HEK293 (cell line): ENCODE measurements at regions not wholly inside any gene's neighbourhood (a gene's known extent, or its start where the extent isn't known, plus 50 kb on each side); places are given as distances from the start of the nearest gene placed in this dataset.

Experiments
- BCL11A ChIP-seq: fragments of 450-650 bp; formaldehyde crosslinking; IDR thresholded peaks from 2 replicates; pipeline ENCODE4 v1.5.1; 2016; ENCODE audit warnings: low read depth, missing biosample characterization, missing genetic modification characterization
- KLF16 ChIP-seq: fragments of 450-650 bp; formaldehyde crosslinking; IDR thresholded peaks from 2 replicates; pipeline ENCODE4 v1.5.1; 2017; ENCODE audit warnings: missing biosample characterization, missing genetic modification characterization
- ZFP3 ChIP-seq: fragments of 450-650 bp; formaldehyde crosslinking; IDR thresholded peaks from 2 replicates; pipeline ENCODE4 v1.5.1; 2016; ENCODE audit warnings: low read depth, missing biosample characterization, missing genetic modification characterization
- TF ChIP-seq, protein P1 (sequence below): fragments of 450-650 bp; formaldehyde crosslinking; IDR thresholded peaks from 2 replicates; pipeline ENCODE4 v1.5.1; 2016; ENCODE audit warnings: missing biosample characterization, missing genetic modification characterization
- TF ChIP-seq, protein P2 (sequence below): fragments of 450-650 bp; formaldehyde crosslinking; conservative IDR thresholded peaks from 2 replicates; pipeline ENCODE4 v1.5.1; 2016; ENCODE audit warnings: low read depth, missing biosample characterization, missing genetic modification characterization

DNA sequence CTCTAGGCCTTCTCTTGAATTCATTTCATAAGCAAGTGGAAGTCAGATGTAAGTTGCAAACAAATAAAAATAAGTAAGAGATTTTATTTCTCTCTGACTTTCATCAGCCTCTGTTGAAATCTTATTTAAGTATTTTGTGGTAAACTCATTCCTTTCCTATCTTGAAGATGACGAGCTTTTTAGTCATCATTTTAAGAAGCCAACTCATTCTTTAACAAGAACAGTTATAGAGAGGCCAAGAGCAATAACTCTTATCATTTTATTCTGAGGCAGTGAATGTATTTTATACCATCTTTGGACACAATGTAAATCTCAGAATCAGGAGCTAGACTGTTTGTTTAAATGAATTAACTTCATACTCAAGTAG lies 147.5 kb upstream of the MBNL1 start:
- TF ChIP-seq, protein P1, sequence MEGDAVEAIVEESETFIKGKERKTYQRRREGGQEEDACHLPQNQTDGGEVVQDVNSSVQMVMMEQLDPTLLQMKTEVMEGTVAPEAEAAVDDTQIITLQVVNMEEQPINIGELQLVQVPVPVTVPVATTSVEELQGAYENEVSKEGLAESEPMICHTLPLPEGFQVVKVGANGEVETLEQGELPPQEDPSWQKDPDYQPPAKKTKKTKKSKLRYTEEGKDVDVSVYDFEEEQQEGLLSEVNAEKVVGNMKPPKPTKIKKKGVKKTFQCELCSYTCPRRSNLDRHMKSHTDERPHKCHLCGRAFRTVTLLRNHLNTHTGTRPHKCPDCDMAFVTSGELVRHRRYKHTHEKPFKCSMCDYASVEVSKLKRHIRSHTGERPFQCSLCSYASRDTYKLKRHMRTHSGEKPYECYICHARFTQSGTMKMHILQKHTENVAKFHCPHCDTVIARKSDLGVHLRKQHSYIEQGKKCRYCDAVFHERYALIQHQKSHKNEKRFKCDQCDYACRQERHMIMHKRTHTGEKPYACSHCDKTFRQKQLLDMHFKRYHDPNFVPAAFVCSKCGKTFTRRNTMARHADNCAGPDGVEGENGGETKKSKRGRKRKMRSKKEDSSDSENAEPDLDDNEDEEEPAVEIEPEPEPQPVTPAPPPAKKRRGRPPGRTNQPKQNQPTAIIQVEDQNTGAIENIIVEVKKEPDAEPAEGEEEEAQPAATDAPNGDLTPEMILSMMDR: no peak
- TF ChIP-seq KLF16 (no peak), BCL11A (tag by site-specific recombination) (no peak), ZFP3 (no peak)
- TF ChIP-seq, protein P2, sequence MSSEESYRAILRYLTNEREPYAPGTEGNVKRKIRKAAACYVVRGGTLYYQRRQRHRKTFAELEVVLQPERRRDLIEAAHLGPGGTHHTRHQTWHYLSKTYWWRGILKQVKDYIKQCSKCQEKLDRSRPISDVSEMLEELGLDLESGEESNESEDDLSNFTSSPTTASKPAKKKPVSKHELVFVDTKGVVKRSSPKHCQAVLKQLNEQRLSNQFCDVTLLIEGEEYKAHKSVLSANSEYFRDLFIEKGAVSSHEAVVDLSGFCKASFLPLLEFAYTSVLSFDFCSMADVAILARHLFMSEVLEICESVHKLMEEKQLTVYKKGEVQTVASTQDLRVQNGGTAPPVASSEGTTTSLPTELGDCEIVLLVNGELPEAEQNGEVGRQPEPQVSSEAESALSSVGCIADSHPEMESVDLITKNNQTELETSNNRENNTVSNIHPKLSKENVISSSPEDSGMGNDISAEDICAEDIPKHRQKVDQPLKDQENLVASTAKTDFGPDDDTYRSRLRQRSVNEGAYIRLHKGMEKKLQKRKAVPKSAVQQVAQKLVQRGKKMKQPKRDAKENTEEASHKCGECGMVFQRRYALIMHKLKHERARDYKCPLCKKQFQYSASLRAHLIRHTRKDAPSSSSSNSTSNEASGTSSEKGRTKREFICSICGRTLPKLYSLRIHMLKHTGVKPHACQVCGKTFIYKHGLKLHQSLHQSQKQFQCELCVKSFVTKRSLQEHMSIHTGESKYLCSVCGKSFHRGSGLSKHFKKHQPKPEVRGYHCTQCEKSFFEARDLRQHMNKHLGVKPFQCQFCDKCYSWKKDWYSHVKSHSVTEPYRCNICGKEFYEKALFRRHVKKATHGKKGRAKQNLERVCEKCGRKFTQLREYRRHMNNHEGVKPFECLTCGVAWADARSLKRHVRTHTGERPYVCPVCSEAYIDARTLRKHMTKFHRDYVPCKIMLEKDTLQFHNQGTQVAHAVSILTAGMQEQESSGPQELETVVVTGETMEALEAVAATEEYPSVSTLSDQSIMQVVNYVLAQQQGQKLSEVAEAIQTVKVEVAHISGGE (tag by site-specific recombination): no peak
